HCT116 (cell line): ENCODE measurements at regions not wholly inside any gene's neighbourhood (a gene's known extent, or its start where the extent isn't known, plus 50 kb on each side); places are given as distances from the start of the nearest gene placed in this dataset.

Source experiments
- ATAC-seq: fragments of 200-7000 bp; cut with Tn5 transposase; 2 replicates; pipeline ENCODE4 v1.9.1; 2020; ENCODE audit warnings: mild to moderate bottlenecking, moderate library complexity
- BruUV-seq: library from RNA; stranded (reverse); fragments of 400-500 nt; replicated peaks from 2 replicates; lab custom pipeline; 2021; lab: Mats Ljungman, UMichigan
- CTCF ChIA-PET: fragments of 300-600 bp; sonication (Branson Sonifier 250); formaldehyde crosslinking; loops from one replicate; lab custom pipeline; 2021; ENCODE audit warnings: antibody characterized with exemption; lab: Charles Lee
- POLR2A ChIA-PET: fragments of 300-600, 350-600 bp; sonication (Branson Sonifier 250); formaldehyde crosslinking; loops from one replicate; lab custom pipeline; 2021; ENCODE audit warnings: antibody characterized with exemption; lab: Charles Lee
- RAD21 ChIA-PET, 2 experiments: fragments of 300-600 bp; sonication (Branson Sonifier 250); formaldehyde crosslinking; loops; one replicate each; lab custom pipeline; 2023; ENCODE audit warnings: low total read pairs in 2 of 2; ENCODE audit not compliant: uncharacterized antibody in 2 of 2, unreplicated experiment in 2 of 2, low non-redundant PET in 1 of 2; lab: Charles Lee
- DNase-seq: peaks from one replicate; pipeline ENCODE4 v3.0.0-alpha.2; 2010; ENCODE audit warnings: low read depth, low spot score
- H2AFZ ChIP-seq: fragments of 200-600 bp; shearing (Covaris generic), sonication (generic); 2 replicates; pipeline ENCODE4 v1.6.1; 2017; ENCODE audit warnings: low read depth, mixed run types, mixed read lengths, antibody characterized with exemption, low read length; ENCODE audit not compliant: poor library complexity, severe bottlenecking
- H3K27ac ChIP-seq: 2 replicates; pipeline ENCODE4 v1.5.1; 2012; ENCODE audit warnings: low read depth, low read length
- H3K27me3 ChIP-seq: fragments of 200-600 bp; sonication (generic); 2 replicates; pipeline ENCODE4 v1.6.1; 2016; ENCODE audit warnings: mixed run types, low read length, mixed read lengths; ENCODE audit not compliant: insufficient read depth
- H3K36me3 ChIP-seq, 2 experiments: fragments of 200-500 bp in 1 of 2; fragments of 200-600 bp in 1 of 2; sonication (Bioruptor generic) in 1 of 2; sonication (generic) in 1 of 2; 2 replicates each; pipeline versions ENCODE4 v1.5.1 to v1.6.1; 2014 to 2016; ENCODE audit warnings: low read length in 2 of 2, inconsistent platforms in 1 of 2, mixed read lengths in 1 of 2, mixed run types in 1 of 2; ENCODE audit not compliant: insufficient read depth in 2 of 2, control insufficient read depth in 1 of 2
- H3K4me1 ChIP-seq, 2 experiments: fragments of 200-600 bp in 1 of 2; sonication (generic) in 1 of 2; 2 replicates each; pipeline versions ENCODE4 v1.5.1 to v1.6.1; 2012 to 2017; ENCODE audit warnings: low read length in 2 of 2, inconsistent platforms in 1 of 2, mild to moderate bottlenecking in 1 of 2, mixed read lengths in 1 of 2, mixed run types in 1 of 2, moderate library complexity in 1 of 2; ENCODE audit not compliant: insufficient read depth in 2 of 2, control insufficient read depth in 1 of 2
- H3K4me2 ChIP-seq: fragments of 200-600 bp; sonication (generic); 2 replicates; pipeline ENCODE4 v1.6.1; 2017; ENCODE audit warnings: mixed run types, low read length, mixed read lengths
- H3K4me3 ChIP-seq, 2 experiments: fragments of 200-600 bp in 1 of 2; sonication (generic) in 1 of 2; replicated peaks in 1 of 2; 2 replicates each; pipeline ENCODE4 v1.5.1; 2011 to 2016; ENCODE audit warnings: low read length in 2 of 2, control low read depth in 1 of 2, low read depth in 1 of 2, mild to moderate bottlenecking in 1 of 2, mixed read lengths in 1 of 2, mixed run types in 1 of 2
- H3K79me2 ChIP-seq: fragments of 200-600 bp; sonication (generic); 2 replicates; pipeline ENCODE4 v1.6.1; 2017; ENCODE audit warnings: mild to moderate bottlenecking, mixed run types, low read length, moderate library complexity, mixed read lengths; ENCODE audit not compliant: insufficient read depth
- H3K9ac ChIP-seq: fragments of 200-600 bp; sonication (generic); 2 replicates; pipeline ENCODE4 v1.6.1; 2016; ENCODE audit warnings: low read length, mixed read lengths
- H3K9me2 ChIP-seq: fragments of 200-600 bp; sonication (generic), shearing (Covaris generic); 2 replicates; pipeline ENCODE4 v1.6.1; 2017; ENCODE audit warnings: mixed run types, mild to moderate bottlenecking, moderate library complexity; ENCODE audit not compliant: insufficient read depth
- H3K9me3 ChIP-seq, 2 experiments: fragments of 200-500 bp in 1 of 2; fragments of 200-600 bp in 1 of 2; sonication (Bioruptor generic) in 1 of 2; sonication (generic) in 1 of 2; 2 replicates each; pipeline ENCODE4 v1.6.1; 2014 to 2017; ENCODE audit warnings: low read length in 2 of 2, mixed read lengths in 2 of 2, inconsistent platforms in 1 of 2, low read depth in 1 of 2, mild to moderate bottlenecking in 1 of 2, mixed run types in 1 of 2, moderate library complexity in 1 of 2; ENCODE audit not compliant: control insufficient read depth in 1 of 2, insufficient read depth in 1 of 2
- H4K20me1 ChIP-seq: fragments of 200-600 bp; sonication (generic), shearing (Covaris generic); 2 replicates; pipeline ENCODE4 v1.6.1; 2017; ENCODE audit warnings: mixed run types, mild to moderate bottlenecking, moderate library complexity; ENCODE audit not compliant: insufficient read depth
- CTCF ChIP-seq, 3 experiments: fragments of 200-600 bp in 1 of 3; sonication (generic) in 1 of 3; IDR thresholded peaks in 2 of 3; conservative IDR thresholded peaks in 1 of 3; 2 replicates each; pipeline ENCODE4 v1.5.1; 2012 to 2017; ENCODE audit warnings: low read depth in 2 of 3, low read length in 2 of 3, antibody characterized with exemption in 1 of 3, borderline replicate concordance in 1 of 3, control low read depth in 1 of 3, mild to moderate bottlenecking in 1 of 3, mixed read lengths in 1 of 3, mixed run types in 1 of 3, moderate library complexity in 1 of 3; ENCODE audit not compliant: insufficient read depth in 1 of 3
- EGR1 ChIP-seq: IDR thresholded peaks from 2 replicates; pipeline ENCODE4 v1.6.1; 2012; ENCODE audit warnings: low read depth
- FOSL1 ChIP-seq: IDR thresholded peaks from 2 replicates; pipeline ENCODE4 v1.6.1; 2012; ENCODE audit warnings: low read depth
- POLR2A ChIP-seq: IDR thresholded peaks from 2 replicates; pipeline ENCODE4 v1.7.0; 2011; ENCODE audit warnings: borderline replicate concordance; ENCODE audit not compliant: insufficient read depth, insufficient read length; ENCODE audit errors: extremely low read depth
- POLR2AphosphoS5 ChIP-seq: IDR thresholded peaks from 2 replicates; pipeline ENCODE4 v1.6.1; 2011; ENCODE audit warnings: mild to moderate bottlenecking, low read depth, low read length, moderate library complexity
- TCF7L2 ChIP-seq: IDR thresholded peaks from 2 replicates; pipeline ENCODE4 v1.7.0; 2011; ENCODE audit warnings: borderline replicate concordance, inconsistent platforms; ENCODE audit not compliant: insufficient read depth, insufficient read length; ENCODE audit errors: extremely low read depth
- YY1 ChIP-seq: IDR thresholded peaks from 2 replicates; pipeline ENCODE4 v1.6.1; 2011; ENCODE audit warnings: low read length, low read depth, moderate library complexity, mild to moderate bottlenecking; ENCODE audit not compliant: insufficient replicate concordance; ENCODE audit errors: extremely low read depth
- ZNF274 ChIP-seq: fragments of 200-500 bp; sonication (Bioruptor generic); IDR thresholded peaks from 2 replicates; pipeline ENCODE4 v1.6.1; 2014; ENCODE audit warnings: mild to moderate bottlenecking, low read depth, low read length, inconsistent platforms
- intact Hi-C: fragments of 100-400 bp; cut with micrococcal nuclease; formaldehyde crosslinking; loops from 2 replicates; pipeline ENCODE4 v1.10.0; 2022
- TF ChIP-seq, protein P1 (sequence below): IDR thresholded peaks from 2 replicates; pipeline ENCODE4 v1.6.1; 2012
- TF ChIP-seq, protein P2 (sequence below): IDR thresholded peaks from 2 replicates; pipeline ENCODE4 v1.6.1; 2012

GRCh38 chr10:33684211-33684611, 349.7 kb upstream of the NRP1 start:
- BruUV-seq, result no TSS peak
- no peaks in the 10 kb centered on the region for H3K36me3 ChIP-seq
- CTCF ChIA-PET, result no interaction called here
- no peaks in the 10 kb centered on the region for H3K79me2 ChIP-seq
- H3K9me2 ChIP-seq, result no peaks in the 10 kb centered on the region
- RAD21 ChIA-PET, result no interaction called here
- ATAC-seq (no peak), DNase-seq (no peak)
- no peaks in the 10 kb centered on the region for H4K20me1 ChIP-seq
- POLR2A ChIA-PET, result no interaction called here
- no peak overlapping the region for H3K27ac ChIP-seq
- H3K9ac ChIP-seq, result no peak overlapping the region
- no peaks in the 10 kb centered on the region for H3K27me3 ChIP-seq
- H3K4me2 ChIP-seq, result no peak overlapping the region
- no peak overlapping the region for H3K4me3 ChIP-seq
- H3K4me1 ChIP-seq, result no peaks in the 10 kb centered on the region
- no peak overlapping the region for H2AFZ ChIP-seq
- TF ChIP-seq EGR1, result no peak
- H3K9me3 ChIP-seq, result no peaks in the 10 kb centered on the region
- intact Hi-C loops, result no loop called here

DNA sequence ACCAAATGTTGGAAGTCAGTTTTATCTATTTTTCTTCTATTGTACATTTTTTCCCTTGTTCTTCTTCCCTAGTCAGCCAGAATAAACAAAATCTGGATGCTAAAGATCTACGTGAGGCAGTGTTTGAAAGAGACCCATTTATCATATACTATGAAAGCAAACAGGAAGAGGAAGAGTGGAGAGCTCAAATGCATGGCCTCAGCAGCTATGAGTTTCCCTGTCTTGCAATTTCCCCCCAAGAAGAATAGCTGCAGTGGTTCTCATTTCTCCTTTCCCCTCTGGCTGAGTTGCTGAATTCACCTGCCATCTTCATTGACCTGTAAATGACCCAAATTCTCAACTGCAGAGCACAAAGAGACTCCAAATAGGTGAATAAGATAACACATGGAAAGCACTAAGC, 347.1 kb upstream of the NRP1 start:
- no peaks in the 10 kb centered on the region for H3K36me3 ChIP-seq
- intact Hi-C loops, result no loop called here
- no peak overlapping the region for H2AFZ ChIP-seq
- no peaks in the 10 kb centered on the region for H3K4me1 ChIP-seq
- no peak overlapping the region for H3K9ac ChIP-seq
- H3K4me2 ChIP-seq, result no peak overlapping the region
- no peak overlapping the region for H3K4me3 ChIP-seq
- ChIA-PET POLR2A (no interaction called here), RAD21 (no interaction called here), CTCF (no interaction called here)
- no peak overlapping the region for H3K27ac ChIP-seq
- DNase-seq (no peak), ATAC-seq (no peak)
- H4K20me1 ChIP-seq, result no peaks in the 10 kb centered on the region
- BruUV-seq, result no TSS peak
- H3K79me2 ChIP-seq, result no peaks in the 10 kb centered on the region
- H3K9me2 ChIP-seq, result no peaks in the 10 kb centered on the region
- H3K9me3 ChIP-seq, result no peaks in the 10 kb centered on the region
- H3K27me3 ChIP-seq, result no peaks in the 10 kb centered on the region
- TF ChIP-seq EGR1 (no peak), ZNF274 (no peak), CTCF (IDR thresholded peaks at IDR 0.05 in 2 of 3, conservative IDR thresholded peaks at IDR 0.05 in 1 of 3; ENCODE audit: borderline replicate concordance in 1 of 3, insufficient read depth in 1 of 3, low read depth in 2 of 3, low read length in 2 of 3) (no peak), POLR2A (no peak), YY1 (no peak), TCF7L2 (no peak), POLR2AphosphoS5 (no peak), FOSL1 (no peak)
- TF ChIP-seq, protein P1, sequence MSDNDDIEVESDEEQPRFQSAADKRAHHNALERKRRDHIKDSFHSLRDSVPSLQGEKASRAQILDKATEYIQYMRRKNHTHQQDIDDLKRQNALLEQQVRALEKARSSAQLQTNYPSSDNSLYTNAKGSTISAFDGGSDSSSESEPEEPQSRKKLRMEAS, result no peak
- TF ChIP-seq, protein P2, sequence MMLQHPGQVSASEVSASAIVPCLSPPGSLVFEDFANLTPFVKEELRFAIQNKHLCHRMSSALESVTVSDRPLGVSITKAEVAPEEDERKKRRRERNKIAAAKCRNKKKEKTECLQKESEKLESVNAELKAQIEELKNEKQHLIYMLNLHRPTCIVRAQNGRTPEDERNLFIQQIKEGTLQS, result no peak
